ENCODE measurements at regions not wholly inside any gene's neighbourhood (a gene's known extent, or its start where the extent isn't known, plus 50 kb on each side); places are given as distances from the start of the nearest gene placed in this dataset.

DNA sequence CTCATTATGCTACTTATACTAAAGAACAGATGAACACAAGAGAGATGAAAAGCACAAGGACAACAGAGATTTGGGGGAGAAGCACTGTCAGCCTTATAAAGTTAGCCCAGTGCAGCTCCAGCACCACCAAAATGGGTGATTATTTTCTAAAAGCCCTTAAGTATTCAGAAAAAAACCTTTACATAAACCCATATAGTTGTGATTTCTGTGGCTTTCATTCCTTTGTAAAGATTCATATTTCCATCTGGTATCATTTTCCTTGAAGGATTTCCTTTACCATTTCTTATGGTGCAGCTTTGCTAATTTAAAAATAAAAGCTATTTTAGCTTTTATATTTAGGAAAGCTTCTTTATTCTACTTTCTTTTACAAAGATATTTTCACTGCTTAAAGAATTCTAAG, 311.0 kb downstream of the TMEM167A start:
- Histone ChIP-seq H3K9me3 (ENCODE audit: low read length) (peaks cover 4% of the 10 kb centered on the region), H2AFZ (ENCODE audit: low read depth, low read length) (peak overlapping the region; percentile 13), H3K36me3 (ENCODE audit: insufficient read depth, low read length) (no peaks in the 10 kb centered on the region), H3K4me1 (ENCODE audit: insufficient read depth, low read length) (no peaks in the 10 kb centered on the region), H3K27me3 (ENCODE audit: insufficient read depth, low read length) (no peaks in the 10 kb centered on the region), H3K4me3 (ENCODE audit: low read length) (no peak overlapping the region)

GRCh38 chr5:82765765-82766164, 311.4 kb downstream of the TMEM167A start:
- no peaks in the 10 kb centered on the region for H3K36me3 ChIP-seq (ENCODE audit: insufficient read depth, low read length)
- no peak overlapping the region for H3K4me3 ChIP-seq (ENCODE audit: low read length)
- H3K9me3 ChIP-seq (ENCODE audit: low read length) = peaks cover 4% of the 10 kb centered on the region
- H2AFZ ChIP-seq (ENCODE audit: low read depth, low read length) = peak overlapping the region; percentile 13
- no peaks in the 10 kb centered on the region for H3K4me1 ChIP-seq (ENCODE audit: insufficient read depth, low read length)
- no peaks in the 10 kb centered on the region for H3K27me3 ChIP-seq (ENCODE audit: insufficient read depth, low read length)

GRCh38 chr5:82760856-82761255, 316.3 kb downstream of the TMEM167A start:
- Histone ChIP-seq H3K9me3 (ENCODE audit: low read length) (peaks cover 4% of the 10 kb centered on the region), H3K4me3 (ENCODE audit: low read length) (no peak overlapping the region), H3K4me1 (ENCODE audit: insufficient read depth, low read length) (no peaks in the 10 kb centered on the region), H3K36me3 (ENCODE audit: insufficient read depth, low read length) (no peaks in the 10 kb centered on the region), H2AFZ (ENCODE audit: low read depth, low read length) (no peak overlapping the region), H3K27me3 (ENCODE audit: insufficient read depth, low read length) (no peaks in the 10 kb centered on the region)

- no peaks in the 10 kb centered on the region for H3K27me3 ChIP-seq (ENCODE audit: insufficient read depth, low read length)
- H3K4me3 ChIP-seq (ENCODE audit: low read length) = no peak overlapping the region
- H3K4me1 ChIP-seq (ENCODE audit: insufficient read depth, low read length) = no peaks in the 10 kb centered on the region
- peaks cover 4% of the 10 kb centered on the region for H3K9me3 ChIP-seq (ENCODE audit: low read length)
- H2AFZ ChIP-seq (ENCODE audit: low read depth, low read length) = no peak overlapping the region
- no peaks in the 10 kb centered on the region for H3K36me3 ChIP-seq (ENCODE audit: insufficient read depth, low read length)
These were observed 318.3 kb downstream of the TMEM167A start for GRCh38 chr5:82758881-82759280.

- Histone ChIP-seq H3K27me3 (ENCODE audit: insufficient read depth, low read length) (no peaks in the 10 kb centered on the region), H3K4me3 (ENCODE audit: low read length) (no peak overlapping the region), H3K9me3 (ENCODE audit: low read length) (peaks cover 2% of the 10 kb centered on the region), H3K4me1 (ENCODE audit: insufficient read depth, low read length) (no peaks in the 10 kb centered on the region), H3K36me3 (ENCODE audit: insufficient read depth, low read length) (no peaks in the 10 kb centered on the region), H2AFZ (ENCODE audit: low read depth, low read length) (no peak overlapping the region)
These were observed 322.4 kb downstream of the TMEM167A start for GRCh38 chr5:82754759-82755158.

GRCh38 chr5:82754036-82754746, 323.0 kb downstream of the TMEM167A start:
- Histone ChIP-seq H3K4me3 (ENCODE audit: low read length) (no peak overlapping the region), H3K27me3 (ENCODE audit: insufficient read depth, low read length) (no peaks in the 10 kb centered on the region), H3K9me3 (ENCODE audit: low read length) (peaks cover 2% of the 10 kb centered on the region), H3K4me1 (ENCODE audit: insufficient read depth, low read length) (peaks cover 4% of the 10 kb centered on the region), H3K36me3 (ENCODE audit: insufficient read depth, low read length) (no peaks in the 10 kb centered on the region), H2AFZ (ENCODE audit: low read depth, low read length) (no peak overlapping the region)

- H3K9me3 ChIP-seq (ENCODE audit: low read length) = no peaks in the 10 kb centered on the region
- peaks cover 4% of the 10 kb centered on the region for H3K4me1 ChIP-seq (ENCODE audit: insufficient read depth, low read length)
- H3K4me3 ChIP-seq (ENCODE audit: low read length) = no peak overlapping the region
- no peaks in the 10 kb centered on the region for H3K27me3 ChIP-seq (ENCODE audit: insufficient read depth, low read length)
- H2AFZ ChIP-seq (ENCODE audit: low read depth, low read length) = no peak overlapping the region
- no peaks in the 10 kb centered on the region for H3K36me3 ChIP-seq (ENCODE audit: insufficient read depth, low read length)
These were observed 323.8 kb downstream of the TMEM167A start for GRCh38 chr5:82753374-82753773.

- Histone ChIP-seq H2AFZ (ENCODE audit: low read depth, low read length) (no peak overlapping the region), H3K4me3 (ENCODE audit: low read length) (no peak overlapping the region), H3K9me3 (ENCODE audit: low read length) (no peaks in the 10 kb centered on the region), H3K4me1 (ENCODE audit: insufficient read depth, low read length) (peaks cover 4% of the 10 kb centered on the region), H3K36me3 (ENCODE audit: insufficient read depth, low read length) (no peaks in the 10 kb centered on the region), H3K27me3 (ENCODE audit: insufficient read depth, low read length) (no peaks in the 10 kb centered on the region)
These were observed 327.8 kb downstream of the TMEM167A start for GRCh38 chr5:82749461-82749820.

- Histone ChIP-seq H2AFZ (ENCODE audit: low read depth, low read length) (no peak overlapping the region), H3K4me3 (ENCODE audit: low read length) (no peak overlapping the region), H3K9me3 (ENCODE audit: low read length) (no peaks in the 10 kb centered on the region), H3K4me1 (ENCODE audit: insufficient read depth, low read length) (peaks cover 4% of the 10 kb centered on the region), H3K36me3 (ENCODE audit: insufficient read depth, low read length) (no peaks in the 10 kb centered on the region), H3K27me3 (ENCODE audit: insufficient read depth, low read length) (no peaks in the 10 kb centered on the region)
These were observed 328.3 kb downstream of the TMEM167A start for GRCh38 chr5:82748688-82749460.

GRCh38 chr5:82747986-82748385, 329.2 kb downstream of the TMEM167A start:
- H3K4me3 ChIP-seq (ENCODE audit: low read length) = no peak overlapping the region
- no peak overlapping the region for H2AFZ ChIP-seq (ENCODE audit: low read depth, low read length)
- H3K9me3 ChIP-seq (ENCODE audit: low read length) = no peaks in the 10 kb centered on the region
- H3K27me3 ChIP-seq (ENCODE audit: insufficient read depth, low read length) = no peaks in the 10 kb centered on the region
- peaks cover 4% of the 10 kb centered on the region for H3K4me1 ChIP-seq (ENCODE audit: insufficient read depth, low read length)
- H3K36me3 ChIP-seq (ENCODE audit: insufficient read depth, low read length) = no peaks in the 10 kb centered on the region

GRCh38 chr5:82745016-82745415, 332.2 kb downstream of the TMEM167A start:
- peaks cover 4% of the 10 kb centered on the region for H3K4me1 ChIP-seq (ENCODE audit: insufficient read depth, low read length)
- H3K27me3 ChIP-seq (ENCODE audit: insufficient read depth, low read length) = no peaks in the 10 kb centered on the region
- H2AFZ ChIP-seq (ENCODE audit: low read depth, low read length) = no peak overlapping the region
- no peaks in the 10 kb centered on the region for H3K36me3 ChIP-seq (ENCODE audit: insufficient read depth, low read length)
- no peak overlapping the region for H3K4me3 ChIP-seq (ENCODE audit: low read length)
- no peaks in the 10 kb centered on the region for H3K9me3 ChIP-seq (ENCODE audit: low read length)

DNA sequence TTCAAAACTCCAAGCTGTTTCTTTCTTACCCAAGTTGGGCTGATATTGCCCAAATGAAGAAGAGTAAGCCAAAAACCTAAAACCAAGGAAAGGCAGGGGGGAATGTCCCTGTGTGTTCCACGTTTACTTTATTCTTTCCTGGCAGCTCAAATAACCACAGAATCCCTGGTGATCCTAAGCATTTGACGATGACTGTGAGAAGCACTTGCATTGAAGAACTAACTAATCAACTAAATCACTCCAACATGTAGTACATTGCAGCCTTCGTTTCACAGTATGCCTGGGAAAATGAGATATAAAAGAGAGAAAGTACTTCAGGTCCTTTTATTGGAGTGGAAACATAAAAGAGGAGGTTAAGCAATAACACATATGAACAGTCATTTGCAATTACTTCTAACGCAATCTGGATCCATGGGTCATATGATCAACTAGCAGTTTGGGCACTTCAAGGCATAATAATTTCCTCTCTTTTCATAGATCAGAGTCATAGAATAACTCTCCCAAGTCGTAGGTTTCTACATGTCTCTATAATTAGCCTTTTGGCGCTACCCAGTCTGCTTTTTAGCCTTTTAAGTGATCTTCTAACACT, 338.4 kb downstream of the TMEM167A start:
- Histone ChIP-seq H3K4me1 (ENCODE audit: insufficient read depth, low read length) (peaks cover 7% of the 10 kb centered on the region), H3K27me3 (ENCODE audit: insufficient read depth, low read length) (no peaks in the 10 kb centered on the region), H3K36me3 (ENCODE audit: insufficient read depth, low read length) (no peaks in the 10 kb centered on the region), H3K4me3 (ENCODE audit: low read length) (no peak overlapping the region), H3K9me3 (ENCODE audit: low read length) (no peaks in the 10 kb centered on the region), H2AFZ (ENCODE audit: low read depth, low read length) (no peak overlapping the region)

- no peaks in the 10 kb centered on the region for H3K27me3 ChIP-seq (ENCODE audit: insufficient read depth, low read length)
- H3K36me3 ChIP-seq (ENCODE audit: insufficient read depth, low read length) = no peaks in the 10 kb centered on the region
- peaks cover 7% of the 10 kb centered on the region for H3K4me1 ChIP-seq (ENCODE audit: insufficient read depth, low read length)
- no peak overlapping the region for H3K4me3 ChIP-seq (ENCODE audit: low read length)
- no peaks in the 10 kb centered on the region for H3K9me3 ChIP-seq (ENCODE audit: low read length)
- peak overlapping the region; percentile 26 for H2AFZ ChIP-seq (ENCODE audit: low read depth, low read length)
These were observed 341.9 kb downstream of the TMEM167A start for GRCh38 chr5:82735160-82735789.

Data from neuron (in vitro differentiated cells).